ENCODE measurements at regions not wholly inside any gene's neighbourhood (a gene's known extent, or its start where the extent isn't known, plus 50 kb on each side); places are given as distances from the start of the nearest gene placed in this dataset.

DNA sequence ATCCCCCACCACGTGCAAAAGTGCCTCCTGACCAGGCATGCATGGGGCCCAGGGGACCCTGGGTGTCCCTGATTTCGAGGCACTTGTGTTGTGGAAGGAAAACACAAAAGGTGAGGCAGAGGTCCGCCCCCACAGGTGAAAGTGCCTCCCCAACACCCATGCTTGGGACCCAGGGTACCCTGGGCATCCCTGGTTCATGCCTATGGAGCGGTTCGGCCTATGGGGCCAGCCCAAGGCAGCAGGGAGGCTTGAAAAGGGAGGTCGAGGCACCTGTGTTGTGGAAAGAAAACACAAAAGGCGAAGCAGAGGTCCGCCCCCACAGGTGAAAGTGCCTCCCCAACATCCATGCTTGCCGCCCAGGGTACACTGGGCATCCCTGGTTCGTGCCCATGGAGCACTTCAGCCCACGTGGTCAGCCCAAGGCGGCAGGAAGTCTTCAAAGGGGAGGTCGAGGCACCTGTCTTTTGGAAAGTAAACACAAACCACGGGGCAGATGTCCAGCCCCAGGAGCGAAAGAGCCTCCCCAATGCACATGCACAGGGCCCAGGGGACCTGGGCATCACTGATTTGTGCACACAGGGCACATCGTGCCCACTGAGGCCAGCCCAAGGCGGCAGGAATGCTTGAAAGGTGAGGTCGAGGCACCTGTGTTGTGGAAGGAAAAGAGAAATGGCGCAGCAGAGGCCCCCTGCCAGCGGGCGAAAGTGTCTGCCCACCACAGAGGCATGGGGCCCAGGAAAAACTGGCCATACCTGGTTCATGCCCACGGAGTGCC, 375.5 kb downstream of the ALG10 start:
- H3K4me1 ChIP-seq (ENCODE audit: insufficient read depth, low read length), result no peaks in the 10 kb centered on the region
- H3K18ac ChIP-seq (ENCODE audit: insufficient read length, low read depth, low read length), result no peak overlapping the region
- H3K27ac ChIP-seq (ENCODE audit: insufficient read length, low read depth, low read length), result no peak overlapping the region
- H3K4me1 Mint-ChIP-seq, result no peaks in the 10 kb centered on the region
- no peak overlapping the region for H3K4me2 ChIP-seq (ENCODE audit: insufficient read depth, insufficient read length, low read length)
- H3K56ac ChIP-seq (ENCODE audit: insufficient read length, low read depth, low read length), result no peak overlapping the region
- H3K27me3 ChIP-seq (ENCODE audit: insufficient read depth, low read length), result no peaks in the 10 kb centered on the region
- H3K23me2 ChIP-seq (ENCODE audit: insufficient read length, low read depth, low read length, poor library complexity, severe bottlenecking), result no peaks in the 10 kb centered on the region
- no peak overlapping the region for H3K4me3 Mint-ChIP-seq
- H3K79me1 ChIP-seq (ENCODE audit: insufficient read depth, low read depth, low read length, poor library complexity, severe bottlenecking), result no peaks in the 10 kb centered on the region
- no peak overlapping the region for H3K23ac ChIP-seq (ENCODE audit: insufficient read length, low read depth, low read length)
- no peaks in the 10 kb centered on the region for H3K79me2 ChIP-seq (ENCODE audit: insufficient read depth, low read length)
- no peak overlapping the region for H2BK20ac ChIP-seq (ENCODE audit: low read depth, low read length, poor library complexity, severe bottlenecking)
- no peak overlapping the region for H2BK15ac ChIP-seq (ENCODE audit: low read depth, low read length)
- H4K20me1 ChIP-seq (ENCODE audit: control insufficient read depth, insufficient read depth, insufficient read length), result no peaks in the 10 kb centered on the region
- no peak overlapping the region for H2AK5ac ChIP-seq (ENCODE audit: insufficient read length, low read length)
- TF ChIP-seq, protein P1, sequence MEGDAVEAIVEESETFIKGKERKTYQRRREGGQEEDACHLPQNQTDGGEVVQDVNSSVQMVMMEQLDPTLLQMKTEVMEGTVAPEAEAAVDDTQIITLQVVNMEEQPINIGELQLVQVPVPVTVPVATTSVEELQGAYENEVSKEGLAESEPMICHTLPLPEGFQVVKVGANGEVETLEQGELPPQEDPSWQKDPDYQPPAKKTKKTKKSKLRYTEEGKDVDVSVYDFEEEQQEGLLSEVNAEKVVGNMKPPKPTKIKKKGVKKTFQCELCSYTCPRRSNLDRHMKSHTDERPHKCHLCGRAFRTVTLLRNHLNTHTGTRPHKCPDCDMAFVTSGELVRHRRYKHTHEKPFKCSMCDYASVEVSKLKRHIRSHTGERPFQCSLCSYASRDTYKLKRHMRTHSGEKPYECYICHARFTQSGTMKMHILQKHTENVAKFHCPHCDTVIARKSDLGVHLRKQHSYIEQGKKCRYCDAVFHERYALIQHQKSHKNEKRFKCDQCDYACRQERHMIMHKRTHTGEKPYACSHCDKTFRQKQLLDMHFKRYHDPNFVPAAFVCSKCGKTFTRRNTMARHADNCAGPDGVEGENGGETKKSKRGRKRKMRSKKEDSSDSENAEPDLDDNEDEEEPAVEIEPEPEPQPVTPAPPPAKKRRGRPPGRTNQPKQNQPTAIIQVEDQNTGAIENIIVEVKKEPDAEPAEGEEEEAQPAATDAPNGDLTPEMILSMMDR (conservative IDR thresholded peaks at IDR 0.05), result no peak
- no peaks in the 10 kb centered on the region; the same call in none of the 2 replicates for H3K27me3 Mint-ChIP-seq (ENCODE audit: low read depth)
- H4K91ac ChIP-seq (ENCODE audit: insufficient read length, low read depth, low read length), result no peak overlapping the region
- H3K4ac ChIP-seq (ENCODE audit: low read depth, low read length), result no peak overlapping the region
- no peak overlapping the region for H3K27ac Mint-ChIP-seq
- peaks cover 7 to 14% (median 7%) of the 10 kb centered on the region in 3 experiments; a peak in 6 of 7 replicates for H3K36me3 Mint-ChIP-seq (ENCODE audit: insufficient read depth in 1 of 3, low read depth in 3 of 3)
- H3K9me3 Mint-ChIP-seq, result peaks cover 97 to 99% of the 10 kb centered on the region in 2 experiments
- no peak overlapping the region for H2BK5ac ChIP-seq (ENCODE audit: insufficient read length, low read length)
- no peak overlapping the region for H3K14ac ChIP-seq (ENCODE audit: insufficient read depth, low read length)
- H4K5ac ChIP-seq (ENCODE audit: insufficient read length, low read depth, low read length), result no peak overlapping the region
- DNase-seq, result peak; percentile 10
- H2BK120ac ChIP-seq (ENCODE audit: low read depth, low read length, poor library complexity, severe bottlenecking), result no peak overlapping the region
- no CpG with 5 or more reads among the region's 22 CpGs for WGBS (ENCODE audit: extremely low coverage, insufficient read length, low lambda C conversion rate)
- H2AFZ ChIP-seq (ENCODE audit: low read length), result no peak overlapping the region
- H3K9ac ChIP-seq (ENCODE audit: extremely low read depth, insufficient read length, low read length), result no peak overlapping the region
- no peak overlapping the region for H4K8ac ChIP-seq (replicated peaks; ENCODE audit: insufficient read length, low read depth, low read length)
- no peak overlapping the region for H2BK12ac ChIP-seq (ENCODE audit: insufficient read length, low read depth, low read length)
- peaks cover 97% of the 10 kb centered on the region for H3K9me3 ChIP-seq (ENCODE audit: control insufficient read depth, low read depth, low read length)
- H3T11ph ChIP-seq (ENCODE audit: low read length), result no peak overlapping the region

All from H9 (cell line).